Loucy (cell line): ENCODE measurements at regions not wholly inside any gene's neighbourhood (a gene's known extent, or its start where the extent isn't known, plus 50 kb on each side); places are given as distances from the start of the nearest gene placed in this dataset.

Experiments
- H2AFZ ChIP-seq: fragments of 200-600 bp; sonication (generic); 2 replicates; pipeline ENCODE4 v1.6.0; 2016; ENCODE audit warnings: antibody characterized with exemption, mild to moderate bottlenecking, low read length, moderate library complexity
- H3F3A ChIP-seq: fragments of 200-600 bp; 2 replicates; pipeline ENCODE4 v1.6.0; 2016; ENCODE audit warnings: antibody characterized with exemption, low read depth, mild to moderate bottlenecking
- H3K27me3 ChIP-seq: fragments of 200-600 bp; sonication (generic); 2 replicates; pipeline ENCODE4 v1.6.1; 2014; ENCODE audit warnings: low read length, mild to moderate bottlenecking; ENCODE audit not compliant: insufficient read depth, poor library complexity, severe bottlenecking
- H3K36me3 ChIP-seq: fragments of 200-600 bp; sonication (generic); 2 replicates; pipeline ENCODE4 v1.6.1; 2016; ENCODE audit warnings: low read length; ENCODE audit not compliant: insufficient read depth
- H3K4me1 ChIP-seq: fragments of 200-600 bp; sonication (generic); 2 replicates; pipeline ENCODE4 v1.5.1; 2014; ENCODE audit warnings: low read length, mild to moderate bottlenecking; ENCODE audit not compliant: insufficient read depth, poor library complexity, severe bottlenecking
- H3K4me2 ChIP-seq: fragments of 200-600 bp; sonication (generic); 2 replicates; pipeline ENCODE4 v1.6.0; 2014; ENCODE audit warnings: antibody characterized with exemption, low read length, low read depth, mild to moderate bottlenecking; ENCODE audit not compliant: poor library complexity, severe bottlenecking
- H3K4me3 ChIP-seq: fragments of 200-600 bp; sonication (generic); 2 replicates; pipeline ENCODE4 v1.5.1; 2014; ENCODE audit warnings: low read length, mild to moderate bottlenecking, mixed read lengths; ENCODE audit not compliant: poor library complexity, severe bottlenecking
- H3K79me2 ChIP-seq: fragments of 200-600 bp; sonication (generic); 2 replicates; pipeline ENCODE4 v1.6.1; 2014; ENCODE audit warnings: low read length; ENCODE audit not compliant: insufficient read depth
- H3K9ac ChIP-seq: fragments of 200-600 bp; sonication (generic); 2 replicates; pipeline ENCODE4 v1.6.0; 2014; ENCODE audit warnings: mild to moderate bottlenecking, low read depth, low read length, moderate library complexity; ENCODE audit not compliant: poor library complexity, severe bottlenecking
- H3K9me2 ChIP-seq: fragments of 200-600 bp; sonication (generic); replicated peaks from 2 replicates; pipeline ENCODE4 v1.6.1; 2016; ENCODE audit warnings: low read depth, low read length, mixed read lengths
- H3K9me3 ChIP-seq: fragments of 200-600 bp; sonication (generic); 2 replicates; pipeline ENCODE4 v1.6.1; 2014; ENCODE audit warnings: mild to moderate bottlenecking, antibody characterized with exemption, low read length, low read depth; ENCODE audit not compliant: insufficient read depth
- H4K20me1 ChIP-seq: fragments of 200-600 bp; sonication (generic); 2 replicates; pipeline ENCODE4 v1.6.0; 2014; ENCODE audit warnings: antibody characterized with exemption, low read length, mild to moderate bottlenecking; ENCODE audit not compliant: insufficient read depth, poor library complexity, severe bottlenecking
- CTCF ChIP-seq: fragments of 200-600 bp; sonication (generic); conservative IDR thresholded peaks from 2 replicates; pipeline ENCODE4 v1.5.1; 2014; ENCODE audit warnings: mild to moderate bottlenecking, antibody characterized with exemption, low read length
- EZH2phosphoT487 ChIP-seq: fragments of 200-600 bp; IDR thresholded peaks from 2 replicates; pipeline ENCODE4 v1.6.1; 2018; ENCODE audit warnings: antibody characterized with exemption, mild to moderate bottlenecking, moderate library complexity, borderline replicate concordance

- no peaks in the 10 kb centered on the region for H3F3A ChIP-seq
- no peak overlapping the region for H3K4me3 ChIP-seq
- H3K36me3 ChIP-seq: no peaks in the 10 kb centered on the region
- no peaks in the 10 kb centered on the region for H3K4me1 ChIP-seq
- no peaks in the 10 kb centered on the region for H3K27me3 ChIP-seq
- TF ChIP-seq CTCF (no peak), EZH2phosphoT487 (no peak)
- no peak overlapping the region for H3K4me2 ChIP-seq
- H2AFZ ChIP-seq: no peak overlapping the region
- no peaks in the 10 kb centered on the region for H3K79me2 ChIP-seq
- no peak overlapping the region for H3K9ac ChIP-seq
- no peaks in the 10 kb centered on the region for H3K9me2 ChIP-seq
- no peaks in the 10 kb centered on the region for H4K20me1 ChIP-seq
- H3K9me3 ChIP-seq: no peaks in the 10 kb centered on the region; the same call in 1 of the 2 replicates
Observed at GRCh38 chr6:4592026-4592425, 184.2 kb upstream of the CDYL start.

DNA sequence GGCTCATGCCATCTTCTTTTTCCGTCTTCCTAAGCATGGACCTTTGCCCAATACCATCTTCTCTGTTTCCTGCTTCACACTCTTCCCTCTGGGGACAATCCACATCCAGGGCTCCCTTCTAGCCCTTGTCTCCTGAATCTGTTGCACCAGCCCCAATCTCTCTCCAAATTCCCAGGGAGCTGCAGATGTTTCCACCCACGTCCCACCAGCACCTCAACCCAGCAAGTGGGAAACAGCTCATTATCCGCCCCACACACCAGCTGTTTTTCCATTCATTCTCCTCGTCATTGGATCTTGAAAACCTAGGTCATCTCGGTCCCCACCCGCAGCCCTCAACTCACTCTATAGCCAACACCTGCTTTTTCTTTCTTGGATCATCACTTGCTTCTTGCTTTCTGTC lies 185.0 kb upstream of the CDYL start:
- no peaks in the 10 kb centered on the region for H3K9me2 ChIP-seq
- H2AFZ ChIP-seq: no peak overlapping the region
- no peaks in the 10 kb centered on the region for H4K20me1 ChIP-seq
- H3K36me3 ChIP-seq: no peaks in the 10 kb centered on the region
- no peaks in the 10 kb centered on the region for H3F3A ChIP-seq
- H3K9ac ChIP-seq: no peak overlapping the region
- H3K9me3 ChIP-seq: no peaks in the 10 kb centered on the region; the same call in 1 of the 2 replicates
- H3K4me1 ChIP-seq: no peaks in the 10 kb centered on the region
- no peaks in the 10 kb centered on the region for H3K79me2 ChIP-seq
- H3K4me2 ChIP-seq: no peak overlapping the region
- no peaks in the 10 kb centered on the region for H3K27me3 ChIP-seq
- no peak for TF ChIP-seq EZH2phosphoT487
- no peak for TF ChIP-seq CTCF
- no peak overlapping the region for H3K4me3 ChIP-seq

GRCh38 chr6:4589295-4589694 lies 186.9 kb upstream of the CDYL start:
- no peaks in the 10 kb centered on the region for H3K27me3 ChIP-seq
- H3K79me2 ChIP-seq: no peaks in the 10 kb centered on the region
- no peaks in the 10 kb centered on the region; the same call in 1 of the 2 replicates for H3K9me3 ChIP-seq
- H4K20me1 ChIP-seq: no peaks in the 10 kb centered on the region
- no peak overlapping the region for H3K9ac ChIP-seq
- no peaks in the 10 kb centered on the region for H3K9me2 ChIP-seq
- no peaks in the 10 kb centered on the region for H3F3A ChIP-seq
- no peak overlapping the region for H2AFZ ChIP-seq
- no peak overlapping the region for H3K4me2 ChIP-seq
- H3K4me1 ChIP-seq: no peaks in the 10 kb centered on the region
- no peak overlapping the region for H3K4me3 ChIP-seq
- no peaks in the 10 kb centered on the region for H3K36me3 ChIP-seq
- TF ChIP-seq CTCF (no peak), EZH2phosphoT487 (no peak)
